GM18520 (cell line): ENCODE measurements at regions not wholly inside any gene's neighbourhood (a gene's known extent, or its start where the extent isn't known, plus 50 kb on each side); places are given as distances from the start of the nearest gene placed in this dataset.
A peak's percentile ranks its signal among the peaks of the same experiment; 100 is the strongest.

ENCODE experiments used
- ATAC-seq: cut with Tn5 transposase; IDR thresholded peaks from one replicate; pipeline ENCODE4 v1.9.1; 2021; ENCODE audit not compliant: unreplicated experiment

DNA sequence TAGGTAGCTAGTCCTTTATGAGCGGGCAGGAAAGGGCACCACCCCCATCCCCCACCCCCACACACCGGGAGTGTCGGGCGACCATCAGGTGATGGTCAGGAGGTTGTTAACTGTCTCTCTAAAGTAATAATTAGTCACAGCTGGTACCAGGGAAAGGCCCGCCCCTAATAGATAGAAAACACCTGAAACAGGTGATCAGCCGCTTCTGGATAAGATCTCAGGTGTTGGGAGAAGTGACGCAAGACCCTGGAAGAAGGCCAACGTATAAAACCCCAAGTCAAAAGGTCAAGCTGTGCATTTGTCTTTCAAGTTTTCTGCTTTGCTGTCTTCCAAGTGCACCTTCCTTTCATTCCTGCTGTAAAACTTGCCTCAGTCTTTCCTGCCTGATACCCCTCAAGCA is 59.6 kb upstream of the LINC00305 start:
- no peak for ATAC-seq

DNA sequence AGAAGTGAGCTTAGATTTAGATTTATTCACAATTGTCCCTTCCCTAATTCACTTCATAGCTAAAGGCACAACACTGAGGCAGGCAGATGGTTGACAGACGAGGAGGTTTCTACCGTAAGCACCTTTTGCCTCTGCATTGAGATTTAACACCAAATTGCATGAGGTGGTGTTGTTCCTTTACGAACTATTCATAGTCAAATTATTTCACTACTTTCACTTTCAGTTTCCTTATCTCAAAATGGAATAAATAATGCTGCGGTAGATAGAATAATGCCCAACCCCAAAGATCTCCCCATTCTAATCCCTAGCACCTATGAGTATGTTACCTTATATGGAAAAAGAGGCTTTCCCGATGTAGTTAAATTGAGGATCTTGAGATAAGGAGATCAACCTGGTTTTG is 58.9 kb upstream of the LINC00305 start:
- ATAC-seq: no peak

DNA sequence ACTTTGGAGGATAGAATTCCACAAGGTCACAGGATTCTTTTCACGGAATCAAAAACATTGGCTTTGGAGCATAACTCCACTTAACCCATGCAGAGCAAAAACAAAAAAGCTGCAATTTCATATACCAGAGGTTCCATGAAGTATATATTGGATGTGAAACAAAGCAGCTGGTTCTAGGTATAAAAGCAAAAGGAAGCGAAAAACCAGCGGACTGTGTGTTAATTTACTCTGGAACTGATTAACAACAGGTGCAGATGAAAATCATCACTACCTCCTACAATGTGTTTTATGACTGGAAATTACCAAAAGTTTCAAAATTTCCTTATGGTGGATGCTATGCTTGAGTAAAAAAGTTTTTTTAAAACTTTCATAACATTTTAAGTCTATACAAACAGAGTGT is 54.4 kb upstream of the LINC00305 start:
- ATAC-seq: no peak

DNA sequence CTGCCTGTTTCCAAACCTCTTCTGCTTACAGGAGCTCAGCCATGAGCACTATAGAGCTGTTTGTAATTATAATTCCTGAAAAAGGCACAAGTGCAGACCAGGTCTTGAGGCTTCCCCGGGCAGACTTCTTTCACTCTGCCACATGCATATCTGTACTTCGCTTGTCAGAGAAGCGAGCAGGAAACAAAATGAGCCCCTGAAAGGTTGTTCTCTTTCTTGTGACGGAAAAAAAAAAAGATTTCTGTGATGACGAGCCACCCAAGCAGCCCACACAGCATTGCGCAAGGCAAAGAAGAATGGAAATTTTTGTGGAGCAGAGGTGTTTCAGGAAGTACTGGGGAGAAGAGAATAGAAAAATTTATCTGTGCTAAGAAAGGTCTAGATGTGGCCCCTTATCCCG is 54.0 kb upstream of the LINC00305 start:
- ATAC-seq: no peak

DNA sequence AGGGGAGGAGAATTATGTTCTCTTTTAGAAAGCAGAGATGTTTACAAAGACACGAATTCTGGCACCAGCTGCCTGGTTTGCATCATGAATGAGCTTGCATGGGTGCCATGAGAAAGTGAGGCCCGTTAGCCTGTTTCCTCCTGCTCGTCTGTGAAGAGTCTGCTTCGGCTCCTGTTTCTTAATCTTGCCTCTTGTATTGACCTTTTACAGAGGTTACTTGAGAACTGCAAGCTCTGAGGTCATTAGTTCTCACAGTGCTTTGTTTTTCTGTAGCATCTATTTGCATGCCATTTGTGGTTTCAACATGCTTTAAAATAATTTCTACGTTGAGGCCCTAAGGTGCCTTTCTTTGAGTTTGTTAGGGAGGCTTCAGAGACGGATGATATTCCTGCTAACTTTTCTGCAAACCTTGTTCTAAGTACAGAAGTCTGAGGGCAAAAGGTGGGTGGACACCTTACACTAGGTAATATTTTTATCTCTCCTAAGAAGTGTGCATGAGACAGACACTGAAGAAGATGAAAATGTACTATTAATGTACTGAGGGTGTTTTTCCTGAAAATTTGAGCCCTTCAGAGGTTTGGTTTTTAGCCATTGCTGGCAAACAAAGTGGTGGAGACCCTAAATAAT is 53.4 kb upstream of the LINC00305 start:
- peak; percentile 82 for ATAC-seq

DNA sequence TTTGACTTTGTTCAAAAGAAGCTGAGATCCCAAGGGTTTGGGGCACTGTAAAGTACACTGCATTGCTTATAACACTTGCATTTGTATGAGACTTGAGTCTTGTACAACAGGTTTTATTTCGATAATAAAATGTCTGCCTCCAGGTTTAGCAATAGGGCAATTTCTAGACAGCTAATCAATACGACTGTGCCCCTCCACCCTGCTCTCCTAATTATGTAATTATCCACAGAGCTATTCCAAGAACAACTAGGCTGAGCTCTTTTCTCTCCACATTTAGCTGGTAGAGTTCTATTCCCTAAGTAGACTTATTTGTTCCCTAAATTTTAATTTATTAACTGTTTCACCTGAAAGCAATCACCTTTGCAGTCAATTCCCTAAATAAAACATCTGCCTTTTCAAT is 52.9 kb upstream of the LINC00305 start:
- no peak for ATAC-seq

DNA sequence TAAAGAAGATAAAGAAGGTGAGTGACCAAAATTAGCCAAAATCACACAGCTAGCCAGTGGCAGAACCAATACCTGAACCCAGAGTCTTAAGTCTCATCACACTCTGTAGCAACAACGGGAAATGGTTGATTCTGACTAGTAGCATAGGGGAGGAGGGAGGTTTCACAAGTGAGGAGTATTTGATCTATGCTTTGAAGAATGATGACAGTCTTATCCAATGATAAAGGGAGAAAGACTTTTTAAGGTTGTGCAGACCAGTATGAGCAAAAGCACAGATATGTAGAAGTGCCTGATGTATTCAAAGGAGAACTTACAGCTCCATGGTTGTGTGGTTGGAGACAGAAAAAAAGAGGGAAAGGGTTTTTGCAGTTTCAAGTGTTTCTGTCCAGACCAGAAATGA is 50.7 kb upstream of the LINC00305 start:
- no peak for ATAC-seq
